ENCODE measurements at regions not wholly inside any gene's neighbourhood (a gene's known extent, or its start where the extent isn't known, plus 50 kb on each side); places are given as distances from the start of the nearest gene placed in this dataset.
"Not testable (repeated sequence)": the region's sequence is repeated elsewhere in the genome, so short reads cannot be mapped to it uniquely, and the experiment has no call there.

- no peak overlapping the region for H3K27ac ChIP-seq (ENCODE audit: low read depth, low read length)
- H3K4me1 ChIP-seq (ENCODE audit: control insufficient read depth, insufficient read depth, low read length) = no peaks in the 10 kb centered on the region
- no peaks in the 10 kb centered on the region for H3K36me3 ChIP-seq (ENCODE audit: control insufficient read depth, insufficient read depth, low read length)
- H3K9ac ChIP-seq (ENCODE audit: low read length) = no peak overlapping the region
- no peaks in the 10 kb centered on the region for H3K27me3 ChIP-seq (ENCODE audit: control insufficient read depth, insufficient read depth, low read length)
- no peaks in the 10 kb centered on the region for H3K9me3 ChIP-seq (ENCODE audit: control insufficient read depth, insufficient read depth, low read depth, low read length)
- H3K4me3 ChIP-seq (ENCODE audit: low read depth, low read length) = no peak overlapping the region
Measured at GRCh38 chr6:82801083-82801482, 264.6 kb downstream of the UBE3D start.

GRCh38 chr6:82816243-82816642 lies 249.4 kb downstream of the UBE3D start:
- not testable (repeated sequence) for H3K27me3 ChIP-seq (ENCODE audit: control insufficient read depth, insufficient read depth, low read length); H3K4me1 ChIP-seq (ENCODE audit: control insufficient read depth, insufficient read depth, low read length); H3K27ac ChIP-seq (ENCODE audit: low read depth, low read length); H3K9ac ChIP-seq (ENCODE audit: low read length); H3K9me3 ChIP-seq (ENCODE audit: control insufficient read depth, insufficient read depth, low read depth, low read length); H3K4me3 ChIP-seq (ENCODE audit: low read depth, low read length); H3K36me3 ChIP-seq (ENCODE audit: control insufficient read depth, insufficient read depth, low read length)

GRCh38 chr6:82818727-82819126 lies 246.9 kb downstream of the UBE3D start:
- no peak overlapping the region for H3K4me3 ChIP-seq (ENCODE audit: low read depth, low read length)
- no peak overlapping the region for H3K27ac ChIP-seq (ENCODE audit: low read depth, low read length)
- H3K9ac ChIP-seq (ENCODE audit: low read length) = no peak overlapping the region
- H3K4me1 ChIP-seq (ENCODE audit: control insufficient read depth, insufficient read depth, low read length) = no peaks in the 10 kb centered on the region
- H3K9me3 ChIP-seq (ENCODE audit: control insufficient read depth, insufficient read depth, low read depth, low read length) = no peaks in the 10 kb centered on the region
- H3K27me3 ChIP-seq (ENCODE audit: control insufficient read depth, insufficient read depth, low read length) = no peaks in the 10 kb centered on the region
- H3K36me3 ChIP-seq (ENCODE audit: control insufficient read depth, insufficient read depth, low read length) = no peaks in the 10 kb centered on the region

- H3K9me3 ChIP-seq (ENCODE audit: control insufficient read depth, insufficient read depth, low read depth, low read length) = no peaks in the 10 kb centered on the region
- no peak overlapping the region for H3K4me3 ChIP-seq (ENCODE audit: low read depth, low read length)
- H3K27ac ChIP-seq (ENCODE audit: low read depth, low read length) = no peak overlapping the region
- H3K27me3 ChIP-seq (ENCODE audit: control insufficient read depth, insufficient read depth, low read length) = no peaks in the 10 kb centered on the region
- H3K4me1 ChIP-seq (ENCODE audit: control insufficient read depth, insufficient read depth, low read length) = no peaks in the 10 kb centered on the region
- no peak overlapping the region for H3K9ac ChIP-seq (ENCODE audit: low read length)
- no peaks in the 10 kb centered on the region for H3K36me3 ChIP-seq (ENCODE audit: control insufficient read depth, insufficient read depth, low read length)
Measured at GRCh38 chr6:82823361-82823760, 242.3 kb downstream of the UBE3D start.

GRCh38 chr6:82832811-82833210 lies 232.8 kb downstream of the UBE3D start:
- Histone ChIP-seq H3K4me1 (ENCODE audit: control insufficient read depth, insufficient read depth, low read length) (no peaks in the 10 kb centered on the region), H3K27me3 (ENCODE audit: control insufficient read depth, insufficient read depth, low read length) (no peaks in the 10 kb centered on the region), H3K9ac (ENCODE audit: low read length) (no peak overlapping the region), H3K36me3 (ENCODE audit: control insufficient read depth, insufficient read depth, low read length) (no peaks in the 10 kb centered on the region), H3K9me3 (ENCODE audit: control insufficient read depth, insufficient read depth, low read depth, low read length) (no peaks in the 10 kb centered on the region), H3K4me3 (ENCODE audit: low read depth, low read length) (no peak overlapping the region), H3K27ac (ENCODE audit: low read depth, low read length) (no peak overlapping the region)

GRCh38 chr6:82833481-82833880 lies 232.2 kb downstream of the UBE3D start:
- no peaks in the 10 kb centered on the region for H3K4me1 ChIP-seq (ENCODE audit: control insufficient read depth, insufficient read depth, low read length)
- H3K4me3 ChIP-seq (ENCODE audit: low read depth, low read length) = no peak overlapping the region
- no peaks in the 10 kb centered on the region for H3K27me3 ChIP-seq (ENCODE audit: control insufficient read depth, insufficient read depth, low read length)
- H3K27ac ChIP-seq (ENCODE audit: low read depth, low read length) = no peak overlapping the region
- H3K9ac ChIP-seq (ENCODE audit: low read length) = no peak overlapping the region
- H3K9me3 ChIP-seq (ENCODE audit: control insufficient read depth, insufficient read depth, low read depth, low read length) = no peaks in the 10 kb centered on the region
- no peaks in the 10 kb centered on the region for H3K36me3 ChIP-seq (ENCODE audit: control insufficient read depth, insufficient read depth, low read length)

GRCh38 chr6:82836022-82836575 lies 229.5 kb downstream of the UBE3D start:
- Histone ChIP-seq H3K9ac (ENCODE audit: low read length) (no peak overlapping the region), H3K36me3 (ENCODE audit: control insufficient read depth, insufficient read depth, low read length) (no peaks in the 10 kb centered on the region), H3K4me1 (ENCODE audit: control insufficient read depth, insufficient read depth, low read length) (no peaks in the 10 kb centered on the region), H3K9me3 (ENCODE audit: control insufficient read depth, insufficient read depth, low read depth, low read length) (no peaks in the 10 kb centered on the region), H3K4me3 (ENCODE audit: low read depth, low read length) (no peak overlapping the region), H3K27me3 (ENCODE audit: control insufficient read depth, insufficient read depth, low read length) (no peaks in the 10 kb centered on the region), H3K27ac (ENCODE audit: low read depth, low read length) (no peak overlapping the region)

GRCh38 chr6:82840571-82840970 lies 225.1 kb downstream of the UBE3D start:
- H3K9me3 ChIP-seq (ENCODE audit: control insufficient read depth, insufficient read depth, low read depth, low read length) = no peaks in the 10 kb centered on the region
- no peaks in the 10 kb centered on the region for H3K27me3 ChIP-seq (ENCODE audit: control insufficient read depth, insufficient read depth, low read length)
- no peak overlapping the region for H3K9ac ChIP-seq (ENCODE audit: low read length)
- no peak overlapping the region for H3K27ac ChIP-seq (ENCODE audit: low read depth, low read length)
- H3K4me3 ChIP-seq (ENCODE audit: low read depth, low read length) = no peak overlapping the region
- no peaks in the 10 kb centered on the region for H3K36me3 ChIP-seq (ENCODE audit: control insufficient read depth, insufficient read depth, low read length)
- no peaks in the 10 kb centered on the region for H3K4me1 ChIP-seq (ENCODE audit: control insufficient read depth, insufficient read depth, low read length)

- Histone ChIP-seq H3K36me3 (ENCODE audit: control insufficient read depth, insufficient read depth, low read length) (no peaks in the 10 kb centered on the region), H3K4me3 (ENCODE audit: low read depth, low read length) (no peak overlapping the region), H3K27me3 (ENCODE audit: control insufficient read depth, insufficient read depth, low read length) (no peaks in the 10 kb centered on the region), H3K9ac (ENCODE audit: low read length) (no peak overlapping the region), H3K9me3 (ENCODE audit: control insufficient read depth, insufficient read depth, low read depth, low read length) (no peaks in the 10 kb centered on the region), H3K4me1 (ENCODE audit: control insufficient read depth, insufficient read depth, low read length) (no peaks in the 10 kb centered on the region), H3K27ac (ENCODE audit: low read depth, low read length) (no peak overlapping the region)
Measured at GRCh38 chr6:82841309-82841708, 224.3 kb downstream of the UBE3D start.

All from HUES6 (cell line).